HEK293T (cell line): ENCODE measurements at regions not wholly inside any gene's neighbourhood (a gene's known extent, or its start where the extent isn't known, plus 50 kb on each side); places are given as distances from the start of the nearest gene placed in this dataset.
"Not testable (repeated sequence)": the region's sequence is repeated elsewhere in the genome, so short reads cannot be mapped to it uniquely, and the experiment has no call there.

Experiments used
- CTCF ChIA-PET: fragments of 350-600 bp; formaldehyde crosslinking; extraction: SDS; loops from one replicate; lab custom pipeline; 2021; ENCODE audit warnings: antibody characterized with exemption, inconsistent platforms; lab: Yijun Ruan, JAX
- POLR2A ChIA-PET: fragments of 350-600 bp; formaldehyde crosslinking; extraction: SDS; loops from one replicate; lab custom pipeline; 2020; ENCODE audit warnings: antibody characterized with exemption, inconsistent platforms; lab: Yijun Ruan, JAX
- DNase-seq: peaks from one replicate; pipeline ENCODE4 v3.0.0; 2012; ENCODE audit warnings: mixed read lengths; ENCODE audit errors: extremely low spot score
- ARNT ChIP-seq: fragments of 450-650 bp; IDR thresholded peaks from 2 replicates; pipeline ENCODE4 v1.6.1; 2017; ENCODE audit warnings: mild to moderate bottlenecking
- BHLHE40 ChIP-seq: fragments of 450-650 bp; IDR thresholded peaks from 2 replicates; pipeline ENCODE4 v1.6.1; 2016; ENCODE audit warnings: mild to moderate bottlenecking, moderate library complexity, borderline replicate concordance
- CTBP1 ChIP-seq: fragments of 450-650 bp; IDR thresholded peaks from 2 replicates; pipeline ENCODE4 v1.6.1; 2016; ENCODE audit warnings: borderline replicate concordance
- ELF4 ChIP-seq: fragments of 450-650 bp; IDR thresholded peaks from 2 replicates; pipeline ENCODE4 v1.6.1; 2017; ENCODE audit warnings: antibody characterized with exemption
- FOXA1 ChIP-seq: fragments of 450-650 bp; IDR thresholded peaks from 2 replicates; pipeline ENCODE4 v1.6.1; 2016; ENCODE audit warnings: mild to moderate bottlenecking
- FOXK2 ChIP-seq: fragments of 450-650 bp; IDR thresholded peaks from 2 replicates; pipeline ENCODE4 v1.6.1; 2016; ENCODE audit warnings: mild to moderate bottlenecking
- FOXM1 ChIP-seq: fragments of 450-650 bp; IDR thresholded peaks from 2 replicates; pipeline ENCODE4 v1.6.1; 2017; ENCODE audit warnings: mild to moderate bottlenecking, borderline replicate concordance
- HDGF ChIP-seq: fragments of 450-650 bp; IDR thresholded peaks from 2 replicates; pipeline ENCODE4 v1.6.1; 2017; ENCODE audit warnings: antibody characterized with exemption, borderline replicate concordance
- L3MBTL2 ChIP-seq: fragments of 450-650 bp; conservative IDR thresholded peaks from 2 replicates; pipeline ENCODE4 v1.6.1; 2016; ENCODE audit warnings: mild to moderate bottlenecking
- LEF1 ChIP-seq: fragments of 450-650 bp; IDR thresholded peaks from 2 replicates; pipeline ENCODE4 v1.6.1; 2017; ENCODE audit warnings: mild to moderate bottlenecking, borderline replicate concordance
- SP1 ChIP-seq: fragments of 450-650 bp; IDR thresholded peaks from 2 replicates; pipeline ENCODE4 v1.6.1; 2017
- SUZ12 ChIP-seq: fragments of 450-650 bp; IDR thresholded peaks from 2 replicates; pipeline ENCODE4 v1.6.1; 2016; ENCODE audit warnings: mild to moderate bottlenecking
- TARDBP ChIP-seq: fragments of 450-650 bp; IDR thresholded peaks from 2 replicates; pipeline ENCODE4 v1.6.1; 2016
- ZNF384 ChIP-seq: fragments of 450-650 bp; IDR thresholded peaks from 2 replicates; pipeline ENCODE4 v1.6.1; 2016
- TF ChIP-seq, protein P1 (sequence below): fragments of 450-650 bp; IDR thresholded peaks from 2 replicates; pipeline ENCODE4 v1.6.1; 2016

GRCh38 chr13:90591927-90592268, 755.6 kb upstream of the MIR17HG start:
- ChIA-PET CTCF (no interaction called here), POLR2A (no interaction called here)
- TF ChIP-seq FOXM1 (no peak), L3MBTL2 (no peak), ZNF384 (no peak), ELF4 (no peak), BHLHE40 (no peak), TARDBP (no peak), SP1 (no peak), FOXA1 (no peak), SUZ12 (no peak), HDGF (no peak)
- TF ChIP-seq, protein P1, sequence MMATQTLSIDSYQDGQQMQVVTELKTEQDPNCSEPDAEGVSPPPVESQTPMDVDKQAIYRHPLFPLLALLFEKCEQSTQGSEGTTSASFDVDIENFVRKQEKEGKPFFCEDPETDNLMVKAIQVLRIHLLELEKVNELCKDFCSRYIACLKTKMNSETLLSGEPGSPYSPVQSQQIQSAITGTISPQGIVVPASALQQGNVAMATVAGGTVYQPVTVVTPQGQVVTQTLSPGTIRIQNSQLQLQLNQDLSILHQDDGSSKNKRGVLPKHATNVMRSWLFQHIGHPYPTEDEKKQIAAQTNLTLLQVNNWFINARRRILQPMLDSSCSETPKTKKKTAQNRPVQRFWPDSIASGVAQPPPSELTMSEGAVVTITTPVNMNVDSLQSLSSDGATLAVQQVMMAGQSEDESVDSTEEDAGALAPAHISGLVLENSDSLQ: no peak
- no peak for DNase-seq

DNA sequence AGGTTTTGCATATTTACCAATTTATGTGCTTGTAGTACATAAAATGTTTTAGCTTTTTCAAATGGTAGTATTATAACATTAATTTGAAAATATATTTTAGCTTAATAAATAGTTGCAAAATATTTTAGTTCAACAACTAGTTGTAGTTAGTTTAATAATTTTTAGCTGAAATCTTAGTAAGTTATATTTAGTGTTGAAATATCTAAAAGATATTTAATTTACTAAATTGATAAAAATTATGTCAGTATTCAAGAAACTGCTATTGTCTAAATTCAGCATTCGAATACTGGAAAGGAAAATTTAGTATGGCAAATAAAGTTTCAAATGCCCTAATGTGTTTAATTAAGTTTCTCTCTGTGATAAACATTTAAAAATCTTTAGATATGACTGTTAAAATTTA, 754.5 kb upstream of the MIR17HG start:
- CTCF ChIA-PET: no interaction called here
- DNase-seq: no peak
- POLR2A ChIA-PET: no interaction called here
- no peak for TF ChIP-seq ZNF384
- TF ChIP-seq ARNT: no peak
- no peak for TF ChIP-seq FOXK2
- TF ChIP-seq SP1: no peak
- TF ChIP-seq SUZ12: no peak
- TF ChIP-seq, protein P1: no peak
- no peak for TF ChIP-seq HDGF
- TF ChIP-seq L3MBTL2: no peak
- TF ChIP-seq FOXA1: no peak
- no peak for TF ChIP-seq CTBP1

DNA sequence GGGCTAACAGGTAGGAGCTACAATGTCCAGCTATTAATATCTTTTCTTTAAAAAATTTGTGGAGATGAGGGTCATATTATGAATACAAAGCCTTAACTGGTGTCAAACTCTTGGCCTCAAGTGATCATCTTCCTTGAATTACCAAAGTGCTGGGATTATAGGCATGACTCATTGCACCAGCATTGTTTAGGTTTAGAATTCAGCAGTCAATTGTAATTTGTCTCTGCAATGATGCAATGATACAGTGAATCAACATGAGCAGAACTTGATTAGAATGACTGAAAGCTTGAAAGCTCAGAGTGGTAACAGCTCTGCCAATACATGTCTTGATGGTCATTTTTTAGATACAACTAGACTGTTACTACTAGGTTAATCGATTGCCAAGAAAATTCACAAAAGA, 752.8 kb upstream of the MIR17HG start:
- no peak for DNase-seq
- POLR2A ChIA-PET: no interaction called here
- TF ChIP-seq, protein P1: peak; percentile 47; the same call in 1 of the 2 replicates
- no peak for TF ChIP-seq BHLHE40
- CTCF ChIA-PET: interaction anchor here (0.6 kb wide), 1 partner anchor 180 kb away, joined by 3 read pairs; no protein-coding TSS in a partner anchor

GRCh38 chr13:90605664-90606063, 741.8 kb upstream of the MIR17HG start:
- CTCF ChIA-PET: no interaction called here
- TF ChIP-seq LEF1 (no peak), CTBP1 (no peak), FOXM1 (no peak), SP1 (no peak), SUZ12 (no peak), FOXK2 (no peak), TARDBP (no peak), FOXA1 (no peak)
- TF ChIP-seq, protein P1: no peak
- DNase-seq: no peak
- POLR2A ChIA-PET: no interaction called here

DNA sequence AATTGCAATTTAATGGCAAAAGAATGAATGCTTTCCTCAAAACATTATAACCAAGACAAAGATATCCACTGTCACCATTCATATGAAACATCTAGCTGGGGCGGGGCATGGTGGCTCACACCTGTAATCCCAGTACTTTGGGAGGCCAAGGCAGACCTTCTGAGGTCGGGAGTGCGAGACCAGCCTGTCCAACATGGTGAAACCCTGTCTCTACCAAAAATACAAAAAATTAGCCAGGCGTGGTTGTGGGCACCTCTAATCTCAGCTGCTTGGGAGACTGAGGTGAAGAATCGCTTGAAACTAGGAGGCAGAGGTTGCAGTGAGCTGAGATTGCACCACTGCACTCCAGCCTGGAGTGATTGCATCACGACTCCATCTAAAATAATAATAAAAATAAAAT, 740.6 kb upstream of the MIR17HG start:
- DNase-seq, POLR2A ChIA-PET, CTCF ChIA-PET: not testable (repeated sequence)

GRCh38 chr13:90612391-90612790, 735.1 kb upstream of the MIR17HG start:
- no peak for TF ChIP-seq FOXA1
- no peak for TF ChIP-seq SUZ12
- TF ChIP-seq, protein P1: no peak
- no peak for TF ChIP-seq LEF1
- TF ChIP-seq TARDBP: no peak
- TF ChIP-seq BHLHE40: no peak
- CTCF ChIA-PET: no interaction called here
- POLR2A ChIA-PET: no interaction called here

More at GRCh38 chr13:90612391-90612790, 735.1 kb upstream of the MIR17HG start:
- no peak for DNase-seq
